HG03045 (cell line): ENCODE measurements at regions not wholly inside any gene's neighbourhood (a gene's known extent, or its start where the extent isn't known, plus 50 kb on each side); places are given as distances from the start of the nearest gene placed in this dataset.
"Not testable (repeated sequence)": the region's sequence is repeated elsewhere in the genome, so short reads cannot be mapped to it uniquely, and the experiment has no call there.

Source experiments
- ATAC-seq: cut with Tn5 transposase; IDR thresholded peaks from one replicate; pipeline ENCODE4 v1.9.1; 2021; ENCODE audit warnings: mild to moderate bottlenecking, moderate library complexity; ENCODE audit not compliant: unreplicated experiment

DNA sequence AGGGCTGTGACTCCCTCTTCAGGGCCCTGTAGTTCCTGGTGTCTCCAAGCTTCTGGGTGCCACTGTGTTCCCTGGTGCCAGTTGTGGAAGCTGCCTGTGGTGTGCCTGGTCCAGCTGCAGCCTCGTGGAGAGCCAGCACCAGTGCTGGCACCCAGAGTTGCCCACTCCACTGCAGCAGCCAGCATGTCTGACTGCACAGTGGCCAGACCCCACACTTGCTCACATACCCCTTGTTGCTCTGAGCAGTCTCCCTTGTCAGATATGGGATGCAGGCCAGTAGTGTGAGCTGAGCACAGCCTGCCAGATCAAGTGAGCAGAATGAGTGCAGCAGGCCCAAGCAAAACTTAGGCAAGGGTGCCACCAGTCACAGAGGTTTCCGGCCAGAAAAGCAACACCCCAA lies 108.6 kb downstream of the ZMAT1 start:
- ATAC-seq, result no peak

DNA sequence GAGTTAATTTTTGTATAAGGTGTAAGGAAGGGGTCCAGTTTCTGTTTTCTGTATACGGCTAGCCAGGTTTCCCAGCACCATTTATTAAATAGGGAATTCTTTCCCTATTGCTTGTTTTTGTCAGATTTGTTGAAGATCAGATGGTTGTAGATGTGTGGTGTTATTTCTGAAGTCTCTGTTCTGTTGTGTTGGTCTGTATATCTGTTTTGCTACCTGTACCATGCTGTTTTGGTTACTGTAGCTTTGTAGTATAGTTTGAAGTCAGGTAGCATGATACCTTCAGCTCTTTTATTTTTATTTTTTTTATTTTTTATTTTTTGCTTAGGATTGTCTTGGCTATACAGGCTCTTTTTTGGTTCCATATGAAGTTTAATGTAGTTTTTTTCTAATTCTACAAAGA lies 114.1 kb downstream of the ZMAT1 start:
- not testable (repeated sequence) for ATAC-seq

DNA sequence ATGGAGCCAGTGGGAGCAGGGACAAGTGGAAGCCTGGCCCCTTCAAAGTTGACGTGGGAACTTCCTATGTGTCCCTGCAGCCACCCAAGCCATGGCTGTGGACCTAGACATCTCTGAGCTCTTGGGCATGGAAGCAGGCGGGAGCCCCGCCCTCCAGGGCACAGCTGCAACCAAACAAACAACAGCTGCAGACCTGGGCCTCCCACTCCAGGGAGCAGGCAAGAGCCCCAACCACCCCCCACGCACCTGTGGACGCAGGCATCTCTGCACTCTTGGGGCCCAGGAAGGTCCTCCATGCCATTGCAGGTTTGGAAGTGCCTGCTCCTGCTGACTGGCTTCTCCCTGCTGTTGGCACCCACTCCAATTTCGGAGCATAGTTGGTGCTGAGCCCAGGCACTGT lies 118.6 kb downstream of the ZMAT1 start:
- no peak for ATAC-seq

DNA sequence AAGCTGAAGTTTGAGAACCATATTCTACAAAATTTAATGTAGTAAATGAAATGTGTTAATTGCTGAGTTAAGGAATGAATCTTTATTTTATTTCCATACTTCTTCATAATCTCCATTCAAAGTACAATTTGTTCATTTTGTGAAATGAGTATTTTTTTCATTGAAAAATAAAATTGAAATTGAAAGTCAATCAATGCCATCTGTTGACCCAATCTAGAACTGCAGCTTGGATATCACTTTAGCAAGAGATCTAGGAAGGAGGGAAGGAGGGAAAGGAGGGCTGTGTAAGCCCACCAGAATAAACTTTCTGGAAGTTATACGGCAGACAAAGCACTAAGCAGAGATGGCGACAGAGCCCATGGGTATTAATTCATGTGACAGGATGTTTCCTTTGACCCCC lies 128.4 kb downstream of the ZMAT1 start:
- ATAC-seq, result no peak

DNA sequence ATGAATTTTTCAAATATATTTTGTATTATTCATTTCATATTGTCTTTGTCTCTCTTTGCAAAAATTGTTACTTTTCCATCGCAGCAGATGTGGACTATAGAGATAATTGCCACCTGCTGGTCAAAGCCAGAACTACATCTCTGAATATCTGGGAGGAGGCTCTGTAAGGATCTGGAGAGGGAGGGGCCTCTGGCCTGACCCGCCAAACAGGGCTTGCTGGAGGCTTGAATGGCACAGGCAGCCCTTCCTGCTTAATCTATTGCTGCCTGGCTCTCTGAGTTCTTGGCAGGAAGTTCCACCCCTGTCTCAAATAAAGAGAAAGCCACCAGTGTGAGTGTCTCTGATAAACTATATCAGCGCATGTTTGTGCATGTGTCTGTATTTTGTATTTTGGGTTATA lies 132.4 kb downstream of the ZMAT1 start:
- peak; percentile 100 for ATAC-seq

DNA sequence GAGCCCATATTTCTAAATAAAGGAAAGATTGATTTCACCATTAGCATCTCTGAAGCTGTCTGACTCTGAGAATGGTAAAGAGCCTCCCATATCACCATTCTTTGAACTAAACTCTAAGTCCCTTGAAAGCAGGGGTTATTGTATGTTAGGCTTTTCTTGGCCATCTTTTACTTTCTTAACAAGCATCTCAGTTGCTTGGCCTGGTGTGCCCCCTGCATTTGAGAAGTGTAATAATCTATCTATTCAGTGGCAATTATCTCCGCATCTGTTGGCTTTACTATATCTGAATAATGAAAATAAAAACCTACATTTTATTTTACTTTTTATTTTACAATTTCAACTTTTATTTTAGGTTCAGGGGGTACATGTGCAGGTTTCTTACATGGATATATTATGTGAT lies 128.3 kb upstream of the ARMCX2 start:
- no peak for ATAC-seq

DNA sequence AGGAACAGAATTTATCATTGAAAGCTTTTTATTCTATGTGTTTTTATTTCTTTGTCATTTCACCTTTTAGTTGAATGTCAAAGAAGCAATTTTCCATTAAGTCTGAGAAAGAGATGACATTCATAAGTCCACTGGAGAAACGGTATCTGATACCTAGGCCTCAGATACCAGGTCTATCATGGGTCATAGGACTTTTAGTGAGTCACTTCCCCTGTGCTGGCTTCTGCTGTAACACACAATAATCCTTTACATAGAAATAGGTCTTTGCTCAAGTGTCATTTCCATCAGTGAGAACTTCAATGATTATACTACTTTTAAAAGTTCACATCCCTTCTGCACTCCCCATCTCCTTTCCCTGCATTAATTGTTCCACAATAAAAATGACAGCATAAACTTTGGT lies 125.5 kb upstream of the ARMCX2 start:
- no peak for ATAC-seq

DNA sequence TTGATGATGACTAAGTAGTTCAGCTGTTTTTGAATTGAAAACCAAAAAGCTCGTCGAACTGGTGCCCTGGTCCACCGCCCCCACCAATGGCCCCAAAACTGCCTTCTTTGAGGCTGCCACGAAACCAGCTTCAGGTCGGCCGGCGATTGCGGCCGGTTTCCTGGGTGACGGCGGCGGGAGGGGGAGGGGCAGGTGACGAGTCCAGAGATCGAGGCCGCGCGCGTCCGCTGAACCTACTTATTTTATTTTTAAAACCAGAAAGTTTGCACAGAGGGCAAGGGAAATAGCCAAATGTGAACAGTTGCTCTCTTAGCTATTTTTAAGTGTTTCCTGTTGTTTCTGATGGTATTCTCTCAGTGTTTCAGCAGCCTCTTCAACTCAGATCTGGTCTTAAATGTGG lies 120.8 kb upstream of the ARMCX2 start:
- not testable (repeated sequence) for ATAC-seq

DNA sequence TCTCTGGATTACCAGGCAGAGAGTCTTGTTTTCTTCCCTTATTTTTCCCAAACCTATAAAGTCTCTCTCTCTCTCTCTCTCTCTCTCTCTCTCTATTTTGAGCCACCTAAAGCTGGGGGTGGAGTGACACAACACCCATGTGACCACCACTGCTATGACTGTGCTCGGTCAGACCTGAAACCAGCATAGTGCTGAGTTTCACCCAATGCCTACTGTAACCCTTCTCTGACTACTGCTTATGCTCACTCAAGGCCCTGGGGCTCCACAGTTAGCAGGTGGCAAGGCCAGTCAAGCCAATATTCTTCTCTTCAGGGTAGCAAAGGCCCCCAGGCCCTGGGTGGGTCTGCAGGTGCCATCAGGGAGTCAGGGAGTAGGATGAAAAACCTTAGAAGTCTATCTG lies 114.7 kb upstream of the ARMCX2 start:
- ATAC-seq, result peak; percentile 100

DNA sequence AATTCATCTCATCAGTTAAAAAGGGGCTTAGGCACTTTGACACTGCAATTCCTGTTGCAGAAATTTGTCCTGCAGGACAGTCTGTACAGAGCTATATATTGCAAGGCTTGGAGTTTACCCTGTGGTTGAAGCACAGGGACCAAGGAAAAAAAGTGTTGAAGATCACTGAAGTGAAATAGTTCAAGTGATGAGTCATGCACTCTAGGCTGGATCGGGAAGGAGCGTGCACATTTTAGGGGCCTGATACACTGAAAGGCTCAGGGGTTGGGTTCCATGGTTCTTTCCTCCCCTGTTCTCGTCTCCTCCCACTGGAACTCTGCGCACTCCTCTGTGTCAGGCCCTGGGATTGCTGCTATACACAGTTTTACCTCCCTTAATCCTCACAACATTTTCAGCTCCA lies 104.9 kb upstream of the ARMCX2 start:
- ATAC-seq, result no peak

DNA sequence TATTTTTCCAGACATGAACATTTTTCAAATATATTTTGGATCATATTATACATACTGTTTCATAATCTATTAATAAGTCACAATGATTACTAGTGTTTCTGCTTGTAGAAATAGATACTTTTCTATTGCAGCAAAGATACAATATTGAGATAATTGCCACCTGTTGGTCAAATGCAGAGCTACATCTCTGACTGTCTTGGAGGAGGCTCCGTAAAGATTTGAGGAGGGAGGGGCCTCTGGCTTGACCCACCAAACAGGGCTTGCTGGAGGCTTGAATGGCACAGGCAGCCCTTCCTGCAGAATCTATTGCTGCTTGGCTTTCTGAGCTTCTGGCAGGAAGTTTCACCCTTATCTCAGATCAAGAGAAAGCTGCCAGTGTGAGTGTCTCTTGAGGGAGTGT lies 99.3 kb upstream of the ARMCX2 start:
- ATAC-seq, result no peak

DNA sequence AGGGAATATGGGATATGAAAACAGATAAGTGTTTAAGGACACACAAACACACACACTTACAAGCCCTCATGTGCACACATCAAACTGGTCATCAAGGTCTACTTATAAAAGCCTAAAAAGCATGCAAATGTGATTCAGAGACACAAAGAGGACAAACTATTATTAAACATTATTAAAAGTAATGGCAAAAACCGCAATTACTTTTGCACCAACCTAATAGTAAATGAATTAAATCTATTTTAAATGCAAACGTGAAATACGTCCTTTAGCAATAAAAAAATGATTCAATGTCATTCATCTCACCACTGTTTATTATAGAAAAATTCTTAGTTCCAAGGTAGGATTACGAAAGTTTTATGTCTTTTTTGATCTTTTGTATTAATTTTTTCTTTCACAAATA lies 91.1 kb upstream of the ARMCX2 start:
- ATAC-seq, result no peak

DNA sequence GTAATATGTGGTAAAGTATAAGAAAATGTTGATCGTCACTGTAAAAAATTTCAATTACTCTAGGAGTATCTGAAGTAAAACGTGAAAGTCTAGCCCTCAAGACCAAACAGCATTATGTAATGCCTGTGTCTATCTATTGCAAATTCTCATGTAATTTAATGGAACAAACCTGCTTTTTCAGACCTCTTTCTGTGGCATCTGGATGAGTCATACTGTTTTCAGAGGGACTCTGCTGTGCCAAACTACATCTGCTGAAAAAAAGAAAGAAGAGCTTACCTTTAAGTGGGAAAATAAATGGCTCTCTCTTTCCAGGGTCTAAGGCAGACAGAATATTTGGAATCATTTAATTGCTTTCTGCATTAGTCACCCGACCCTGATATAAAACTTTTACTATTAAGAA lies 89.8 kb upstream of the ARMCX2 start:
- ATAC-seq, result no peak

DNA sequence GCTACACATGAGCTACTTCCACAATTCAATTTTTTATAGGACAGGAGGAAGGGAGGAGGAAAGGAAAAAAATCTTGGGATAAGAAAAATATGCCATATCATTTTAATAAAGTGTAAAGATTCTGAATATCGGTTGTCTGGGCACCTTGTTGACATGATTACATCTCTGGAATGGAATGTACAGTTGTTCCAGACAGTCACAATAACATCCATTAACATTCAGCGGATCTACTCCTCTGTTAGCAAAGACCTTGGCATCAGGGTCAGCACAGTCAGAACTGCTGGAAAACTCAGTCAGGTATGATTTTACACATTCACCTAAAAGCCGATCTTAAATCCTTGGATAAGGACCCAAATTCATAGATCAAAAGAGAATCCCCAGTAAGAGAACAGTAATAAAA lies 85.4 kb upstream of the ARMCX2 start:
- no peak for ATAC-seq

DNA sequence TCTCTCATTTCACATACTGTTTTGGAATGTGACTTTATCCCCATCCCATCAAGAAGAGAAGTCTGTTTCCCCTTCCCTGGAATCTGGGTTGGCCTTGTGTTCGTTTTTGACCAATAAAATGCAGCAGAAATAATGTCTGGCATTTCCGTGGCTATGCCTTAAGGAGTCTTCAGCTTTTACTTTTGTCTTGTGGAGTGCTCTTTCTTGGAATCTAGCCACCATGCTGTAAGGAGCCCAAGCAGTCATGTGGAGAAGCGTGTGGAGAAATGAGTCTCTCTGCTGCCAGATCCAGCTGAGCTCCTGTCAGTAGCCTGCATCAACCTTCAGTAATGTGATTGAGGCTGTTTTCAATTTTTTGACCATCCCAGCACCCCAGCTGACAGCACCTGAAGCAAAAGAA lies 84.4 kb upstream of the ARMCX2 start:
- no peak for ATAC-seq

DNA sequence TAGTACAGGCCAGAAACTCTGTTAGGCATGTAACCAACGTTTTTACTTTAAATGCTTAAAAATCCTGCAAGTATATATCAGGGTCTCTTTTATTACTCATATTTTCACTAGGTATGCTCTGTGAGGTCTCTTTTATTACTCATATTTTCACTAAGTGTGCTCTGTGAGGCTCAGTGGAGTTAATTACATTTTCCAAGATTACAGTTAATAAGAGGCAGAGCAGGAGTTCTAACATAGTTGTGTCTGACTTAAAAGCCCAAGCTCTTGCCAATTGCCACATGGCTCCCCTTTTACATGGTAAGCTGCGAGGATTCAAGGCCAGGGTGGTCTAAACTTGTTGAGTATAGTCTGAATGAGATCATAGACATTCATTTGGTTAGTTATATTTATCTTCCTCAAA lies 81.0 kb upstream of the ARMCX2 start:
- ATAC-seq, result no peak

DNA sequence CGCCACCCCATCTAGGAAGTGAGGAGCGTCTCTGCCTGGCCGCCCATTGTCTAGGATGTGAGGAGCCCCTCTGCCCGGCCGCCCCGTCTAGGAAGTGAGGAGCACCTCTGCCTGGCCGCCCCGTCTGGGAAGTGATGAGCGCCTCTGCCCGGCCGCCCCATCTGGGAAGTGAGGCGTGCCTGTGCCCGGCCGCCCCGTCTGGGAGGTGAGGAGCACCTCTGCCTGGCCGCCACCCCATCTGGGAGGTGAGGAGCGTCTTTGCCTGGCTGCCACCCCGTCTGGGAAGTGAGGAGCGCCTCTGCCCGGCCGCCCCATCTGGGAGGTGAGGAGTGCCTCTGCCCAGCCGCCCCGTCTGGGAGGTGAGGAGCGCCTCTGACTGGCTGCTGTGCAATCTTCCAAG lies 79.2 kb upstream of the ARMCX2 start:
- not testable (repeated sequence) for ATAC-seq

DNA sequence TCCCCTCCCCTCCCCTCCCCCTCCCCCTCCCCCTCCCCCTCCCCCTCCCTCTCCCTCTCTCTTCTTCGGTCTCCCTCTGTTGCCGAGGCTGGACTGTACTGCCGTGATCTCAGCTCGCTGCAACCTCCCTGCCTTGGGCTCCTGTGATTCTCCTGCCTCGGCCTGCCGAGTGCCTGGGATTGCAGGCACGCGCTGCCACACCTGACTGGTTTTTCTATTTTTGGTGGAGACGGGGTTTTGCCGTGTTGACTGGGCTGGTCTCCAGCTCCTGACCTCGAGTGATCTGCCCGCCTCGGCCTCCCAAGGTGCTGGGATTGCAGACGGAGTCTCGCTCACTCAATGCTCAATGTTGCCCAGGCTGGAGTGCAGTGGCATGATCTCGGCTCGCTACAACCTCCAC lies 78.8 kb upstream of the ARMCX2 start:
- ATAC-seq, result not testable (repeated sequence)

DNA sequence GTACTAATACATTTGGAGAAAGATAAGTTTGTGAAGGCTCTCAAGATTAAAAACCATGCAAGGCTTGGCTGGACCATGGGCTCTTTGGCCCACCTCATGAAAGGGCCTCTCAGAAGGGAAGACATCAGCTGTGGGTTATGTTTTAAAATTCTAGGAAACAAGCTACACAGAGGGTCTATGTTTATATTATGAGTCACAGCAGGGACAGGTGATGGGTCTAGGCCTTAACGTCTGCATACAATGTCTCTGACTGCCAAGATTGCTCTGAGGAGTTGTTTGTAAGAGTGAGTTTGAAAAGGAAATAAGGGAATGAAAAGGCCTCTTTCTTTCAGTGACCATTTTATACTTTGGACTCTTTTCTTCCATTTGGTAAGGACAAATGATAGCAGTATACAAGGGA lies 77.0 kb upstream of the ARMCX2 start:
- ATAC-seq, result no peak

DNA sequence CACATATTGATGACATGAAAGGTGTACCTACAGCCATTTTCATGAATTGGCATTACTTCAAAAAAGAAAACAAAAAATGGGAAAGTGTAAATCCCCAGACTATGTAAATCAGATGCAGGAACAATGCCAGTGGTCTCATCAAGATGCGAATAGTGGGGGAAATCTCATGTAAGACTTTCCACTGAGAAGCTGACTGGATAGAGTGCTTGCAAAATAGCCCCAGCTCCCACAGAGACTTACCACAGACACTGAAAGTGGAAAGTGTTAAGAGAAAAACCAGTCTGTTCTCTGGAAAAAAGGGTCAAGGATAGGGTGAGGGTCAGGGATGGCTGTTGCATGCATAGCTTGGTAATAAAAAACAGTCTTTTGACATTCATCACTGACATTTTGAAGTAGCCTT lies 73.2 kb upstream of the ARMCX2 start:
- no peak for ATAC-seq

DNA sequence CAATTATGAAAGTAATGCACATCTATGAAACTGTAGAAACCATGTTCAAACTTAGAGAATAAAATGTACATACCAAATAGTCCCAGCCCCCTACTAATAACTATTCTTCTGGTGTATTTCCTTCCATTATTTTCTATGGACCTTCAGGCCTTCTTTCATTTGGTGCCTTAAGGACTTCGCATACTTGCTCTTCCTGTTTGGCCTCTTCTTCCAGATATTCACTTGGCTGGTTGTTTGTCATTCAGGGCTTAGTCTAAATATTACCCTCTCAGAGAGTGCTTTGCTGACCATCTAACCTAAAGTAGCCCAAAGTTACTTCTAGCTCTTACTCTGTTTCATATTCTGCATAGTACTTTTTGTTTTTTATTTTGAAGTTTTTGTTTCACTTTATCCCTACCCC lies 70.3 kb upstream of the ARMCX2 start:
- no peak for ATAC-seq
